ENCODE measurements at regions not wholly inside any gene's neighbourhood (a gene's known extent, or its start where the extent isn't known, plus 50 kb on each side); places are given as distances from the start of the nearest gene placed in this dataset.

GRCh38 chr13:108368250-108368905 is 98.9 kb downstream of the TNFSF13B start:
- no CpG with 5 or more reads among the region's 3 CpGs for WGBS (ENCODE audit: extremely low coverage, insufficient read length, low lambda C conversion rate)
- no peaks in the 10 kb centered on the region for H3K36me3 Mint-ChIP-seq (ENCODE audit: insufficient read depth in 1 of 3, low read depth in 3 of 3)
- H3K79me2 ChIP-seq (ENCODE audit: insufficient read depth, low read length), result no peaks in the 10 kb centered on the region

More at GRCh38 chr13:108368250-108368905, 98.9 kb downstream of the TNFSF13B start:
- no peak overlapping the region for H4K5ac ChIP-seq (ENCODE audit: insufficient read length, low read depth, low read length)
- peaks cover 5% of the 10 kb centered on the region; the same call in 1 of the 2 replicates for H3K4me1 ChIP-seq (ENCODE audit: insufficient read depth, low read length)
- H2BK120ac ChIP-seq (ENCODE audit: low read depth, low read length, poor library complexity, severe bottlenecking), result no peak overlapping the region
- H3K4me2 ChIP-seq (ENCODE audit: insufficient read depth, insufficient read length, low read length), result no peak overlapping the region
- no peaks in the 10 kb centered on the region for H3K23me2 ChIP-seq (ENCODE audit: insufficient read length, low read depth, low read length, poor library complexity, severe bottlenecking)
- no peak overlapping the region for H2BK12ac ChIP-seq (ENCODE audit: insufficient read length, low read depth, low read length)
- no peak overlapping the region for H3T11ph ChIP-seq (ENCODE audit: low read length)
- no peak overlapping the region for H2AK5ac ChIP-seq (ENCODE audit: insufficient read length, low read length)
- no peak overlapping the region for H2BK15ac ChIP-seq (ENCODE audit: low read depth, low read length)
- no peak overlapping the region for H2BK20ac ChIP-seq (ENCODE audit: low read depth, low read length, poor library complexity, severe bottlenecking)
- no peak overlapping the region for H4K91ac ChIP-seq (ENCODE audit: insufficient read length, low read depth, low read length)
- no peak overlapping the region for H4K8ac ChIP-seq (replicated peaks; ENCODE audit: insufficient read length, low read depth, low read length)
- H2AFZ ChIP-seq (ENCODE audit: low read length), result no peak overlapping the region
- Mint-ChIP-seq H3K9me3 (peaks cover 3 to 6% of the 10 kb centered on the region in 2 experiments; a peak in 4 of 5 replicates), H3K27ac (no peak overlapping the region), H3K27me3 (ENCODE audit: low read depth) (no peaks in the 10 kb centered on the region; the same call in 1 of the 2 replicates), H3K4me3 (no peak overlapping the region), H3K4me1 (peaks cover 5 to 9% of the 10 kb centered on the region in 2 experiments)
- TF ChIP-seq CTCF (conservative IDR thresholded peaks at IDR 0.05), result no peak
- no peak overlapping the region for H3K27ac ChIP-seq (ENCODE audit: insufficient read length, low read depth, low read length)
- H3K56ac ChIP-seq (ENCODE audit: insufficient read length, low read depth, low read length), result no peak overlapping the region
- no peak overlapping the region for H3K18ac ChIP-seq (ENCODE audit: insufficient read length, low read depth, low read length)
- H3K27me3 ChIP-seq (ENCODE audit: insufficient read depth, low read length), result no peaks in the 10 kb centered on the region
- H3K23ac ChIP-seq (ENCODE audit: insufficient read length, low read depth, low read length), result no peak overlapping the region
- DNase-seq, result no peak
- H3K9ac ChIP-seq (ENCODE audit: extremely low read depth, insufficient read length, low read length), result no peak overlapping the region
- H4K20me1 ChIP-seq (ENCODE audit: control insufficient read depth, insufficient read depth, insufficient read length), result no peaks in the 10 kb centered on the region
- H3K14ac ChIP-seq (ENCODE audit: insufficient read depth, low read length), result no peak overlapping the region
- H3K79me1 ChIP-seq (ENCODE audit: insufficient read depth, low read depth, low read length, poor library complexity, severe bottlenecking), result no peaks in the 10 kb centered on the region
- no peaks in the 10 kb centered on the region for H3K9me3 ChIP-seq (ENCODE audit: control insufficient read depth, low read depth, low read length)
- H3K4ac ChIP-seq (ENCODE audit: low read depth, low read length), result no peak overlapping the region
- no peak overlapping the region for H2BK5ac ChIP-seq (ENCODE audit: insufficient read length, low read length)
